Kidney (tissue), 13 donors: ENCODE measurements at regions not wholly inside any gene's neighbourhood (a gene's known extent, or its start where the extent isn't known, plus 50 kb on each side); places are given as distances from the start of the nearest gene placed in this dataset.
"Not testable (repeated sequence)": the region's sequence is repeated elsewhere in the genome, so short reads cannot be mapped to it uniquely, and the experiment has no call there.

ENCODE experiments used
- DNase-seq, 5 donors: peaks; one replicate each; pipeline ENCODE4 v3.0.0-alpha.2; 2013 to 2020
- FAIRE-seq: peaks from 2 replicates; lab custom pipeline; 2012; peaks lifted over from hg19 to GRCh38; lab: Jason Lieb, UNC
- H3K27ac ChIP-seq, 2 donors: one replicate each; pipeline ENCODE4 v1.7.0; 2013; ENCODE audit warnings: low read depth in 2 of 2, low read length in 2 of 2, inconsistent platforms in 1 of 2
- H3K27me3 ChIP-seq: one replicate; pipeline ENCODE4 v1.7.1; 2013; ENCODE audit warnings: low read length, inconsistent platforms; ENCODE audit not compliant: control insufficient read depth, insufficient read depth
- H3K36me3 ChIP-seq, 3 donors: one replicate each; pipeline versions ENCODE4 v1.7.0 to v1.7.1; 2013; ENCODE audit warnings: low read length in 3 of 3, control low read depth in 1 of 3, inconsistent platforms in 1 of 3; ENCODE audit not compliant: insufficient read depth in 3 of 3, control insufficient read depth in 2 of 3
- H3K4me1 ChIP-seq, 3 donors: one replicate each; pipeline versions ENCODE4 v1.7.0 to v1.7.1; 2013; ENCODE audit warnings: low read length in 3 of 3, inconsistent platforms in 1 of 3, low read depth in 1 of 3; ENCODE audit not compliant: control insufficient read depth in 2 of 3, insufficient read depth in 2 of 3
- H3K4me3 ChIP-seq, 3 donors: one replicate each; pipeline versions ENCODE4 v1.7.0 to v1.8.1; 2013; ENCODE audit warnings: low read length in 3 of 3, control low read depth in 1 of 3, inconsistent platforms in 1 of 3
- H3K9ac ChIP-seq, 3 donors: one replicate each; pipeline versions ENCODE4 v1.7.0 to v1.7.1; 2013; ENCODE audit warnings: low read length in 3 of 3, control low read depth in 1 of 3, inconsistent platforms in 1 of 3
- H3K9me3 ChIP-seq, 3 donors: one replicate each; pipeline versions ENCODE4 v1.7.0 to v1.7.1; 2013; ENCODE audit warnings: low read length in 3 of 3, control low read depth in 1 of 3, inconsistent platforms in 1 of 3; ENCODE audit not compliant: control insufficient read depth in 2 of 3, insufficient read depth in 1 of 3
- intact Hi-C: fragments of 100-400 bp; cut with DNase I; formaldehyde crosslinking; loops from one replicate; pipeline ENCODE4 v1.11.1; 2022
- TF ChIP-seq, protein P1 (sequence below): IDR thresholded peaks from 3 replicates; pipeline ENCODE4 v1.5.1; 2012; ENCODE audit warnings: mild to moderate bottlenecking, moderate library complexity, borderline replicate concordance; ENCODE audit not compliant: insufficient read depth; ENCODE audit errors: extremely low read depth
- donor health status: control.
- donor health status: control.
- donor health status: control.
- donor health status: control.
- donor health status: control.
- donor health status: DM: yes; HTN: yes; CAD: no.
- donor health status: Normal renal cell carcinoma (clear cell type).

DNA sequence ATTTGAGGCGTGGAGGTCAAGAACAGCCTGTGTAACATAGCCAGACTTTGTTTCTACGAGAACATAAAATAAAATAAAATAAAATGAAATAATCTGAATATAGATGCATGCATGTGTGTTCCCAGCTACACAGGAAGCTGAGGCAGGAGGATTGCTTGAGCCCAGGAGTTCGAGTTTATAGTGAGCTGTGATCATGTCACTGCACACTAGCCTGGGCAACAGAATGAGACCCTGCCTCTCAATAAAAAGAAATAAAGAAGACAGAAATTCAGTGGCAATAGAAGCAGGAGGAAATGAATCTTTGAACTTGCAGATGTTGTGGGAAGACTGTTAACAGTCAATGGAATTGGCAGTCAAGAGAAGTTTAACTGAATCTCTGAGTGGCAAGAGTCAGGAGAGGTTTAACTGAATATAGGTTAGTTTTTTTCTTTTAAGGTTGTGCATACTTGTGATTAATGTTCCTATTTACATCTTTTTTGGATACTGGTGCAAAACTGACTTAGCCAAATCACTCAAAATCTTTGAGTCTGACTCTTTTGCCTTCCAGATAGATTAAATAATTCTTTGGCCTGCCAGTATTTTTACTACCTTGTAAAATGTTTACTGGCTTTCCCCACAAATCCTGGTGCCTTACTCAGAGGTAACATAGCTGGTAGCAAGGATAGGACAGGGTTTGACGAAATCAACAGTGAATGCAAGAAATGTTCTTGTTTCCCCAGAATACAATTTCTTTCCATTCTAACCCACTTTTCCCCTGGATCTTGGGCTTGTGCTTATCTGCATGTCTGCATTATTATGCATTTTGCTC is 361.4 kb downstream of the PDCD6IP start:
- TF ChIP-seq, protein P1, sequence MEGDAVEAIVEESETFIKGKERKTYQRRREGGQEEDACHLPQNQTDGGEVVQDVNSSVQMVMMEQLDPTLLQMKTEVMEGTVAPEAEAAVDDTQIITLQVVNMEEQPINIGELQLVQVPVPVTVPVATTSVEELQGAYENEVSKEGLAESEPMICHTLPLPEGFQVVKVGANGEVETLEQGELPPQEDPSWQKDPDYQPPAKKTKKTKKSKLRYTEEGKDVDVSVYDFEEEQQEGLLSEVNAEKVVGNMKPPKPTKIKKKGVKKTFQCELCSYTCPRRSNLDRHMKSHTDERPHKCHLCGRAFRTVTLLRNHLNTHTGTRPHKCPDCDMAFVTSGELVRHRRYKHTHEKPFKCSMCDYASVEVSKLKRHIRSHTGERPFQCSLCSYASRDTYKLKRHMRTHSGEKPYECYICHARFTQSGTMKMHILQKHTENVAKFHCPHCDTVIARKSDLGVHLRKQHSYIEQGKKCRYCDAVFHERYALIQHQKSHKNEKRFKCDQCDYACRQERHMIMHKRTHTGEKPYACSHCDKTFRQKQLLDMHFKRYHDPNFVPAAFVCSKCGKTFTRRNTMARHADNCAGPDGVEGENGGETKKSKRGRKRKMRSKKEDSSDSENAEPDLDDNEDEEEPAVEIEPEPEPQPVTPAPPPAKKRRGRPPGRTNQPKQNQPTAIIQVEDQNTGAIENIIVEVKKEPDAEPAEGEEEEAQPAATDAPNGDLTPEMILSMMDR: no peak
- Histone ChIP-seq H3K4me1 (no peaks in the 10 kb centered on the region), H3K9ac (no peak overlapping the region), H3K27ac (no peak overlapping the region), H3K36me3 (no peaks in the 10 kb centered on the region), H3K4me3 (no peak overlapping the region), H3K9me3 (no peaks in the 10 kb centered on the region), H3K27me3 (no peaks in the 10 kb centered on the region)
- FAIRE-seq (no peak), DNase-seq (no peak)
- intact Hi-C loops: no loop called here

DNA sequence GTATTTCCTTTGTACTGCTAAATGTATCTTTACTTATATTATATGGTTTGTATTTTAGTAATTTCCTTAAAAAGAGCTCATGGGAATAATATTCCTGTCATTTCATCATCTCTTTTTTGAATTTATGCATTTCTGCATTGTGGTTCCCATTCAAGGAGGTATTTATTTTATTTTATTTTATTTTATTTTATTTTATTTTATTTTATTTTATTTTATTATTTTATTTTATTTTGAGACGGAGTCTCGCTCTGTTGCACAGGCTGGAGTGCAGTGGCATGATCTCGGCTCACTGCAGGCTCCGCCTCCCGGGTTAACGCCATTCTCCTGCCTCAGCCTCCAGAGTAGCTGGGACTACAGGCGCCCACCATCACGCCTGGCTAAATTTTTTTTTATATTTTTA is 371.2 kb downstream of the PDCD6IP start:
- H3K4me3 ChIP-seq, H3K36me3 ChIP-seq, H3K9ac ChIP-seq, intact Hi-C loops, H3K27me3 ChIP-seq, DNase-seq, H3K9me3 ChIP-seq, FAIRE-seq, H3K27ac ChIP-seq, H3K4me1 ChIP-seq: not testable (repeated sequence)

DNA sequence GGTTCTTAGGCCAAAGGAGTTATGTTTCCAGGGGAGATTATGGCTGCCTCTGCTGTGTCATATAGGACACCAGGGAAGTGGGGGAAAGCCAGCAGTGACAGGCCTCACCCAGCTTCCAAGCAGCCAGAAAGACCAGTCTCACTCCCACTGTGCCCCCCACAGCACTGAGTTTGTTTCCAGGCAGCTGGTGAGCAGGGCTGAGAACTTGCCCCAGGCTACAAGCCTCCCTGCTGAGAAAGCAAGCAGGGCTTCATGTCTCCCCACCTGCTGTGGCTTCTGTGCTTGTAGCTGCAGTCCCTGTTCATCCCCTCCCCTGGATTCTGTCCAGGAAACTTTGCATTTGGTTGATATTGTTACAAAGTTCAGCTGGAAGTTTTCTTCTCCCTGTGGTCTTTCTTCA is 376.3 kb downstream of the PDCD6IP start:
- Histone ChIP-seq H3K36me3 (no peaks in the 10 kb centered on the region), H3K4me3 (no peak overlapping the region), H3K4me1 (no peaks in the 10 kb centered on the region), H3K27me3 (no peaks in the 10 kb centered on the region), H3K9me3 (no peaks in the 10 kb centered on the region), H3K9ac (no peak overlapping the region), H3K27ac (no peak overlapping the region)
- DNase-seq: no peak
- no peak for FAIRE-seq
- TF ChIP-seq, protein P1: no peak
- intact Hi-C loops: no loop called here

DNA sequence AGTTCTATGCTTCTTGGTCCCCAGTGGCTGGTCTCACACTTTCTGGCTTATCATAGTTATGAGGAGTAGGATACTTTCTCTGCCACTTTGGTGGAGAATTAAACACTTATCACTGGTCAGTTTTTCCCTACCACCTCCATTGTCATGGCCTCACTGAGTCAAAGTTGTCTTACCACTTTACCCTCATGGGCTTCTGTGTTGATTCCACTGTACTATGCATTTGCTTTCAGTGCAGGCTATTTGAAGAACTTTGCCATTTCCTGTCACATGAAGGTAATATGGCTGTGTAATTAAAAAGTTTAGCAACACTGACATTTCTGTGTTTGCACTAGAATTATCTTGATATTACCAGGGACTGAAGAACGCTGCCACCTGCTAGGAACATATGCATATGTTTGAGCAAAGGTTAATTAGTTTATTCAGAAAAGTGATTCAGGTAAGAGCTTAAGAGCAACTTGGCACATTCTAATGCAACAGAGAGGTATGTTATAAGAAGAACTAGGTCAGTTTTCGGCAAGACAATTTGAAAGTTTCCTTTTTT is 377.3 kb downstream of the PDCD6IP start:
- Histone ChIP-seq H3K27ac (no peak overlapping the region), H3K4me3 (no peak overlapping the region), H3K36me3 (no peaks in the 10 kb centered on the region), H3K9ac (no peak overlapping the region), H3K27me3 (no peaks in the 10 kb centered on the region), H3K4me1 (no peaks in the 10 kb centered on the region), H3K9me3 (no peaks in the 10 kb centered on the region)
- intact Hi-C loops: no loop called here
- TF ChIP-seq, protein P1: no peak
- no peak for DNase-seq
- no peak for FAIRE-seq
